ENCODE measurements at regions not wholly inside any gene's neighbourhood (a gene's known extent, or its start where the extent isn't known, plus 50 kb on each side); places are given as distances from the start of the nearest gene placed in this dataset.
"Not testable (repeated sequence)": the region's sequence is repeated elsewhere in the genome, so short reads cannot be mapped to it uniquely, and the experiment has no call there.

DNA sequence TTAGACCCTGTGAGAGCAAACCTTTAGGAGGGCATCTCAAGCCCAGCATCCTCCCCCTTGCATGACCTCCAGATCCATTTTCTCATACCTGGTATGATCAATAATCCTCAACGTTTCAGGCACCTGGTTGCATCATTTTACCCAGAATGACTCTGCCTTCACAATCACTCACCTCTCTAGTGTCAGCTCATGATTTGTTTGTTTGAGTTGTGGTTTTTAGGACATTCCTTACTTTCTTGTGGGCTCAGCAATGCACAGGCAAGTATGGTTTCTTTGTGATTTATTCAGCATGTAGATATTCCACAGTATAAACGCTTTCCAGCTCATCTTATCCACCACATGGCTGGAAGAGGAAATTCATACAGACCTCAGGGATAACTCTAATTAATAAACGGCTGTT, 93.6 kb upstream of the CPEB2 start:
- no peak for DNase-seq

- DNase-seq = no peak
Measured at GRCh38 chr4:14910411-14910810, 91.9 kb upstream of the CPEB2 start.

DNA sequence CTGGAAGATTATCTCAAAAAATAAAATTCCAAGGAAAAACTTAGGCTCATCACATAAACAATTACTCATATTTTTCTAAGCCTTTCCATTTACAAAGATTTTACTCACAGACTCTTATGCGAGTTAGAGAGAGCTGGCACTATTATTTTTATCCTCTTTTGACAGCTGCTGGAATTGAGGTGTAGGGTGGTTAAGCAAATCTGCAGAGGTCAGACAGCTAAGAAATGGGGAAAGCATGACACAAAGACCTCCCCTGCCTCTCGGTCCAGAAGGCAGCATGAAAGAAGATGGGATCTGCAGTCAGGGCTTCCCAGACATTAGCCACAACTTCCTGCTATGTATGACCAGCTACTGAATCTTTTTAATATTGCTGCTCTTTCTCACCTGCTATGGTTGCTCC, 89.9 kb upstream of the CPEB2 start:
- DNase-seq = no peak

DNA sequence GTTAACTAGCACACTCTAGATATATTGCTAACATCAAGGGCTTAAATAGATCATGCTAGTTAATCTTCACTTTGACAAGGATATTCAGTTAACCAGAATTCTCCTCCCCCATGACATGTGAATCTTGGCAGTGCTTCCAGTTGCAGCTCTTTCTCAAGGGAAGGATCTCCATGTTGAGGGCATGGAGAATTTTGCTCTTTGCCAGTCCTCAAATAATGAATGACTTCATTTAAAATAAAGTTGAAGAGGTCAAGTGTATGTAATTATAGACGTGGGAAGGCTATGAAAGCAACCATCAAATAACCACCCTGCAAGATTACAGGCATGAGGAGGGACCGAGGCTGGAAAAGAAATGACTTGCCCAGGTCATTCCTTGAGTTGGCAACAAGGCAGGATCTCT, 87.3 kb upstream of the CPEB2 start:
- no peak for DNase-seq

DNA sequence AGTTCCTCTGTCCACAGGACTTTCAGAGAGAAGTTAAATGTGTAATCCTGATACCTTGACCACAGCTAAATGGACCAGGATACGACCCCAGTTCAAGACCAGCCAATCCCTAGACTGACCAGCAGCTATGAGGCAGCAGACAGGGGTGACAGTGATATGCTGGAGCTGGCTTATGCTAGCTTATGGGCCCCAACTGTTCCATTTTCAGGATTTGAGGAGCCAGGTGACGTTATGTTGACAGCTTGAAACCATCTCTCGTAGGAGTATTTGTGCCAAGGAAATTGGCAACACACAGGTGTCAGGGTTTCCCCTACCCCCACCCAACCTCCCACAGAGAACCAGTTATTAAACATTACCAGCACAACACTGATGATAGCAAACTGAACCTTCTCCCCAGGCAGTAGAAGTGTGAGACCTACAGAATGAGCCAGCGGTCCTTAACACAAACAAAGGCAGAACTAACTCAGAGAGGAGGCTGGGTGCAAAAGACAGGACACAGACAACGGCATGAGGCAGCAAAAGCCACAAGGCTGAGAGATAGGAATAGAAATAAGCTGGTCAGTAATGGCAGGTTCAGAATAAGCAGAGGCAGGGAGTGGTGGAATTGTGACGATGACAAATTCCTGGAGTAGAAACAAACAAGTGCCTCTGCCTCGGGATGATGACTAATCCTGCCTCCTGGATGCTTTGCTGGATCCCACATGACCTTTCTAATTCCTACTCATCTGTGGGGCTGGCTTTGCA, 85.6 kb upstream of the CPEB2 start:
- no peak for DNase-seq

DNA sequence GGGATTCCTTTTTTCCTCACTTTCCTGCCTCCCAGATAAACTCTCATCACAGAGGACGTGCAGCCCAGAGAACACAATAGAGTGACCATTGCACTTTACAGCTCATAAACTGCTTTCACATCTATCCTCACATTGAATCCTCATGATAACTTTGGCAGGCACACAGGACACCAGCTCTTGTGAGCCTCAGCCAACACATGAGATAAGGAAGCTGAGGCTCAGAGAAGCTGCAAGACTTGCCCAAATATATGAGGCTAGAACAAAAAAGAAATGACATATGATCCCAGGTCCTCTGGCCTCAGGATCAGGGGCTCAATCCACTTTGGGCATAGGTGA, 85.0 kb upstream of the CPEB2 start:
- no peak for DNase-seq

DNA sequence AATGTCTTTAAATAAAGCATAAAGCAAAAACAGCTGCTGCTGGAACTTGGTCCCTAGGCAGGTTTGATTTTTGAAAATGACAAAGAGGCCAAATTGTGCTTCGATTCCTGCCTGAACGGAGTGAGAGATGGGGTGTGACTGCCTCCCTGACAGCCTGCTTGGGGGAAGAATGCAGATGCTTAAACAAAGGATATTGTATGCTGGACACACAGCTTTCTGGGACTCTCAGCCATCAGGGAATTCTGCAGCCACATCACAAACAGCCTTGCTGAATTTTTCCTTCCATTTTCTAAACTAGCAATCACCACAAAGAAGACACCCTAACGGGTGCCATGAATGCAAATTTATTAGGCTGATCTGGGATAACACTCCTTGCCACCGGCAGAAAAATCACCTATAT, 83.9 kb upstream of the CPEB2 start:
- no peak for DNase-seq

- no peak for DNase-seq
Measured at GRCh38 chr4:14919785-14920184, 82.5 kb upstream of the CPEB2 start.

GRCh38 chr4:14920237-14920636, 82.0 kb upstream of the CPEB2 start:
- no peak for DNase-seq

DNA sequence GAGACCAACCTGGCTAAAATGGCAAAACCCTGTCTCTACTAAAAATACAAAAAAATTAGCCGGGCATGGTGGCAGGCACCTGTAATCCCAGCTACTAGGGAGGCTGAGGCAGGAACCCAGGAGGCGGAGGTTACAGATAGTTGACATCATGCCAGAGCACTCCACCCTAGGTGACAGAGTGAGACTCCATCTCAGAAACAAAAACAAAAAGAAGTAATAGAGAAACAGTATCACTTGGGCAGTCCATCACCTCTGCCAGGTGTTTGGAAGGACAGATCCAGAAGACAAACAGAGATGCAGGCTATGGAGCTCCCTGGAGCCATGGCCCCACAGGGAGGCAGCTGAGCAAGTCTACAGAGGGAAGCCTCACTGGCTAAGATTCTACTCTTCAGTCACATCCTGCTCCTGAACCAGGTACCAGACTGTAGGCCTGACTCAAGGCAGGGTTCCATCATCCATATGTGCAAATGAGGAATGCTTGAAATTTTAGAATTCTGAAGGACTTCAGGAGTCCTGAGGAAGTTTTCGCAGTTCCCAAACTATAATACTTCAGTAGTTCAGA, 81.4 kb upstream of the CPEB2 start:
- no peak for DNase-seq

DNA sequence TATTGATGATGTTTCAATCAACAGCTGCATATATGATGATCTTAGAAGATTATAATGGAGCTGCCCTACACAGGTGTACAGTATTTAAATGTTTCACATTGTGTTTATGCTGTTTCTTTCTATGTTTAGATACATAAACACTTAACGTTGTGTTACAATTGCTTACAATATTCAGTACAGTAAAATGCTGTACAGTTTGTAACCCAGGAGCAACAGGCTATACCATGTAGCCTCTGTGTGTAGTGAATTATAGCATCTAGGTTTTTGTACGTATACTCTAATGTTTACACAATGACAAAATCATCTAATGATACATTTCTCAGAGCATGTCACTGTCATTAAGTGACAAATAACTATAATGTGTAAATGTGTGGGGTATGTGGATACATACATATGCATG, 80.5 kb upstream of the CPEB2 start:
- not testable (repeated sequence) for DNase-seq

DNA sequence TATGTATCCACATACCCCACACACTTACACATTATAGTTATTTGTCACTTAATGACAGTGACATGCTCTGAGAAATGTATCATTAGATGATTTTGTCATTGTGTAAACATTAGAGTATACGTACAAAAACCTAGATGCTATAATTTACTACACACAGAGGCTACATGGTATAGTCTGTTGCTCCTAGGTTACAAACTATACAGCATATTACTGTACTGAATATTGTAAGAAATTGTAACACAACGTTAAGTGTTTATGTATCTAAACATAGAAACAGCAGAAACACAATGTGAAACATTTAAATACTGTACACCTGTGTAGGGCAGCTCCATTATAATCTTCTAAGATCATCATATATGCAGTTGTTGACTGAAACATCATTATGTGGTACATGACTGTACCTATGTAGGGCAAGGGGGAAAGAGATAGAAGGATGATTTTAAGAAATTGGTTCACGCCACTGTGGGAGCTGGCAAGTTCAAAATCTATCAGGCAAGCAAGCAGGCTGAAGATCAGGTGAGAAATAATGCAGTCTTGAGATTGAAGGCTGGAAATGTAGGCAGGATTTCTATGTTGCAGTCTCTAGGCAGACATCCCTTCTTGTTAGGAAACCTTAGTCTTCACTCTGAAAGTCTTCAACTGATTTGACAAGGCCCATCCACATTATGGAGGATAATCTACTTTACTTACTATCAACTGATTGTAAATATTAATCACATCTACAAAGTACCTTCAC, 78.0 kb upstream of the CPEB2 start:
- no peak for DNase-seq

DNA sequence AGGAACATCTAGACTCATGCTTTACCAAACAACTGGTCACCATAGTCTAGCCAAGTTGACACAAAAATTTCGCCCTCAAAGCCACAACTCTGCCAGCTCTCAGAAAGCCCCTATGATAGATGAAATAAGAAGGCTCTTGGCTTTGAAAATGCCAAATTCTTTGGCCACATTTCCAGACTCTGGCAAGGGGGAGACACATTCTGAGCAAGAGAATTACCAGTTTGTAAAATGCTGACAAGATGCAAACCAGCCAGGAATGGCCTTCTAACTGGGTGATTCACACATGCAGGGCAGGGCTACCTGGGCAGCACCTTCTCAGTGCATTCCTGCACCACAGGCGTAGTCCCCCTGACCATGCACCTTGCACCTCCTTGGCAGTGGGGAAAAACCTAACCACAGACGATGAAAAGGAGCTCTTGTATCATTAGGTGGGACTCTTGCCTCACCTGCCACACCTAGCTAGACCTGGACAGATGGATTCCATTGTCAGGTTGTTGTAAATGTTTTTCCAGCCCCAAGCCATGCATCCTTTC, 77.4 kb upstream of the CPEB2 start:
- no peak for DNase-seq

GRCh38 chr4:14925471-14925870, 76.8 kb upstream of the CPEB2 start:
- DNase-seq = no peak

- no peak for DNase-seq
Measured at GRCh38 chr4:14926368-14926767, 75.9 kb upstream of the CPEB2 start.

DNA sequence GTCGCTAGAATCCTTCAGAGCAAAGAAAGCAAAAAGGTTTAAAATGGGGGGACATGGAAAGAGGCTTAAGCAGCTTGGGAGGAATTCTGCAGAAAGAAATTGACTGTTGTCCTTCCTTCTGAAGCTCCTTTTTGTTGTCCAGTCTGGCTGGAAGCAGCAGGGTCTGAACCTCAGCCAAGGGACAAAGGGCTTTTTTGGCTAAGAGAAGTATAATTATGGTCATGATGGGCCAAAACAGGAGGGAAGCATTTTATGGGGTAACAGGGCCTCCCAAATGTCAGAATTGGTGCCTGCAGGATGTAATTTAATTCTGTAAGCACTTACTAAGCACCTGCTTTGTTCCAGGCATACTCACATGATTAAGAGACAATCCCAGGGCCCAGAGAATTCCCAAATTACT, 74.2 kb upstream of the CPEB2 start:
- no peak for DNase-seq

- DNase-seq = no peak
Measured at GRCh38 chr4:14929669-14930068, 72.6 kb upstream of the CPEB2 start.

DNA sequence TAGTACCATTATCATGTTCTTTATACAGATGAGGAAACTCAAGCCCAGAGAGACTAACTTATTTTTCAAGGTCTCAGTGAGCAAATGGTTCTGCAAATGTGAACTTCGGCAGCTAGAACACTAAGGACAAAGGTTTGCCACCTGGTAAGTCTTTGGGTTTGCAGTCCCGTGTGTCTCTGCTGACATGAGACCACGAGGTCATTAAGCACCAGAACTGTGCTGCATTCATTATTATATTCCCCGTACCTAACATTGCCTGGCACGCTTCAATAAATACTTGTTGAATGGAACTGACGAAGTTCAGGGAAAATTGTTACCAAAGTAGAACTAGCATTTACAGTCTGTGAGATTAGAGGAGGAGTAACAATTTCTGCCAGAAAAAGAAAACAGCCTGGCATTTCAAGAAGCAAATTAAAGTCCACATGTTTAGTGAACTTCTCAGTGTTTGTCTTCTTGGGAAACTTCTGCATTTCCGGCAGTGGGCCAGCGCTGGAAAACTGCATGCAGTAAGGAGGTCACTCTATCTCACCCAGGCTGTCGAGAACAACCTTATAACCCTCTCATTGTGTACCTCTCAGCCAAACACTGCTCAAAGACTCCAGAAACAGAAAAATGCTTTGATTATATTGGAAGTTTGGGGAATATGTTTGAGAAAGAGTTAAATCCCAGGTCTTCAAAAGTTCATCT, 67.4 kb upstream of the CPEB2 start:
- DNase-seq = no peak

DNA sequence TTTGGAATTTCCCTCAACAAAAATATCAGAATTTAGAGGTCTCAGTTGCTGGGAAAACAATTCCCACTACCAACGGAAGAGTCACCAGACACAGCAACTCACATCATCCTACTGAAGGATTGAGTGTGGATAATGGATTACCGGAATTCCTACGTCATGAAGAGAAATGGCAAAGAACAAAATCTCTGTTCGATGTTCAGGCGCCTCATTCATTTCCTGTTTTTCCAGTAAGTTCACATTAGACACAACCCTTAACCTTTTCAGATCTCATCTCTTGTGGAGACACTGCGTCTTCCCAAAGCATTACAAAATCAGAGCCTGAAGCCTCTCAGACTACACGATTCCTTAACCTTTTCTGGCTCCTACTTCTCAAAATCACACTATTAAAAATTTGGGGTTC, 58.5 kb upstream of the CPEB2 start:
- DNase-seq = no peak

- no peak for DNase-seq
Measured at GRCh38 chr4:14952352-14952751, 49.9 kb upstream of the CPEB2 start.
